ENCODE measurements at regions not wholly inside any gene's neighbourhood (a gene's known extent, or its start where the extent isn't known, plus 50 kb on each side); places are given as distances from the start of the nearest gene placed in this dataset.

DNA sequence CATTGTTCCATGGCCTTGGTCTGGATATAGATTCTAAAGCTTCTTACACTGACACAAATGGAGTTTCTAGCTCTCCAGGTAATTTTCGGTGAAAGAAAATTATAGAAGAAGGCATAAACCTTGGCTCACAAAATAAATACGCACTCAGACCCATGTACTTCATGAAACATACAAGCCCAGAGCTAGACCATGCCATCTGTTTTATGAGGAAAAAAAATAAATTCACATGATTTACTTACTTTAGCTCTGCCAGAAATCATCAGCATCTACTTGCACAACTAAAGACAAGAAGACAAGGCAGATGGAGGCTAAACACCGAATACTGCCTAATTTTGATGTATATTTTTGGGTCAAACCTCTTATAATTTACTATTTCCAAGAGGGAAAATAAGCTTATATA, 197.4 kb upstream of the KLF14 start:
- no peak for DNase-seq

GRCh38 chr7:130932088-130932487, 198.1 kb upstream of the KLF14 start:
- no peak for DNase-seq

DNA sequence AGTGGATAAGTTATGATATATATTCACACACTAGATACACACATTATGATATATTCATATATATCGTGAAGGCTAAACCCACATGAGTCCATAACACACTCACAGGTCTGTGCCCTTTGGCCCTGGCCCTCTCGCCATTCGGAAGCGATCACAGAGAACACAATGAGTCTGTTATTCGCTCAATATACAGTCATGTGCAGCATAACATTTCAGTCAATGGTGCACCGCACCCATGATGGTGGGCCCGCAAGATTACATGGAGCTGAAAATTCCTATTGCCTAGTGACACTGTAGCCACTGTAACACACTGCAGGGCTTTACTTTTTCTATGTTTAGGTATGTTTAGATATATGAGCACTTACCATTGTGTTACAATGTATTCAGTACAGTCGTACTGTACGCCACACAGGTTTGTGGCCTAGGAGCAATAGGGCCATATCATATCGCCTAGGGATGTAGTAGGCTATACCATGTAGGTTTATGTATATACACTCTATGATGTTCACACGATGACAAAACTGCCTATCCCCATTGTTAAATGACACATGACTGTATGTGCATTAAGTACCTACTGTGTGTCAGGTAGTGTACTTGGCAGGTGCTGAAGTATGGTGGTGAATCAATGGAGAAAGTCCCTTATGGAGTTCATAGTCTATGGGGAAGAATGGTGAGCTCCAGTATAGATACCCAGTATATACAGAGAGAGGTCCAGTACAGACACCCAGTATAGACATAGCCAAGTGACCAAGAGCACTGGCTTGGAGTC, 198.8 kb upstream of the KLF14 start:
- no peak for DNase-seq

DNA sequence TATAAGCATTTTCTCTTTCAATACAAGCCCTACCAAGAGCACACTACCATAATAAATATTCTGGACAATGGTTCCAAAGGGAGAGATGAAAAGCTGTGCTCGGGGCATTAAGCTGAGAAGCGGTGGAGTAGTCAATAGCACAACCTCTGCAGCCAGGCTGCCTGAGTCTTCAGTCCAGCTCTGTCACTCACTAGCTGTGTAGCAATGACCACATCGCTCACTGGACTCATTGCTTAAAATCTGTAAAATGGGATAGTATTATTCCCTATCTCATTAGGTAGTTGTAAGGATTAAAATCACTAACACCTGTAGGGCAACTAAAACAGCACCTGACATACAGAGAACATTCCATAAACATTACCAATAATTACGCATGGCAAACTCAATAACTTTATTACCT, 199.9 kb upstream of the KLF14 start:
- DNase-seq, result no peak

DNA sequence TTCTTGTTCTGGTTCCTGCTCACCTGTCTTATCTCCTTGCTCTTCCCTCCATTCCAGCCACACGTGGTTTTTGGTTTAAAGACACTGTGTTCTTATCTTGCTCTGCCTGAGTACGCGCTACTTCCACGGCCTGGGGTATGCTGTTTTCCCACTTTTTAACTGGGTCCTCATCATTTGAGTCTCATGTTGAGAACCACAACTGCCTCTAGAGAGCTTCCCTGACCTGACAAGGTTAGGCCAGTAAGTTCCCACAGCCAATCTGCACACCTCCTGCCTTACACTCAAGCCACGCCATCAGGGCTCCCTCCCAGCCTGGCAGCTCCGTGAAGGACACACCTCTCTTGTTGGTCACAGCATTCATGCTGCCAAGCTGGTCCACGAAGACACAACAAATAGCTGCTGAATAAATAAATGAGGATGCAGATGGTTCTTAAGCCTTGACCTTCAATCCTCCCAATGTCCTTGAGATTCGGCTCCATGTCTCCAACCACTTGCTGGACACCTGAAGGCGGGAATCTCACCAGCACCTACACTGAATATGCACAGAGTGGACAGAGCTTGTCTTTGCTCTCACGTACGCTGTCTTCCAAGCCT, 201.7 kb upstream of the KLF14 start:
- DNase-seq, result no peak

GRCh38 chr7:130936202-130936931, 202.4 kb upstream of the KLF14 start:
- DNase-seq, result no peak

- no peak for DNase-seq
Observed at GRCh38 chr7:130937016-130937415, 203.0 kb upstream of the KLF14 start.

GRCh38 chr7:130937830-130938229, 203.8 kb upstream of the KLF14 start:
- no peak for DNase-seq

GRCh38 chr7:130938661-130939060, 204.7 kb upstream of the KLF14 start:
- DNase-seq, result no peak

- peak; percentile 90 for DNase-seq
Observed at GRCh38 chr7:130939321-130940095, 205.5 kb upstream of the KLF14 start.

DNA sequence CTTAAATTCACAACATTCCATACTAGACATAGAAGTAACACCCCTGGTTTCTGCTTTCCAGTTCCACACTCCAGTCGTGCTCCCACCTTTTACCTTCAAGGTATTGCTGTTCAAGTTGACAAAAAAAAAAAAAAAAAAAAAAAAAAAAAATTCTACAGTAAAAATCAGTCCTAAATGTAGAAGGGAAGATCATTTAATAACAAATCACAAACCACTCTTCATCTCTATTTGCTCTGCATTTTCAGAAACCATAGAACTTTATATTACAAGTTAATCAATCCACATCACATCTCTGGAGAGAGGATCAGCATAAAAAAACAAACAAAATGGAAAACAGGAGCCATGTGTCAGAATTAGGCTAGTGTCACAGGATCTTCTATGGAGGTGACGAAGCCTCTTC, 206.3 kb upstream of the KLF14 start:
- DNase-seq, result no peak

- no peak for DNase-seq
Observed at GRCh38 chr7:130940907-130941306, 206.9 kb upstream of the KLF14 start.

- no peak for DNase-seq
Observed at GRCh38 chr7:130941322-130942210, 207.6 kb upstream of the KLF14 start.

DNA sequence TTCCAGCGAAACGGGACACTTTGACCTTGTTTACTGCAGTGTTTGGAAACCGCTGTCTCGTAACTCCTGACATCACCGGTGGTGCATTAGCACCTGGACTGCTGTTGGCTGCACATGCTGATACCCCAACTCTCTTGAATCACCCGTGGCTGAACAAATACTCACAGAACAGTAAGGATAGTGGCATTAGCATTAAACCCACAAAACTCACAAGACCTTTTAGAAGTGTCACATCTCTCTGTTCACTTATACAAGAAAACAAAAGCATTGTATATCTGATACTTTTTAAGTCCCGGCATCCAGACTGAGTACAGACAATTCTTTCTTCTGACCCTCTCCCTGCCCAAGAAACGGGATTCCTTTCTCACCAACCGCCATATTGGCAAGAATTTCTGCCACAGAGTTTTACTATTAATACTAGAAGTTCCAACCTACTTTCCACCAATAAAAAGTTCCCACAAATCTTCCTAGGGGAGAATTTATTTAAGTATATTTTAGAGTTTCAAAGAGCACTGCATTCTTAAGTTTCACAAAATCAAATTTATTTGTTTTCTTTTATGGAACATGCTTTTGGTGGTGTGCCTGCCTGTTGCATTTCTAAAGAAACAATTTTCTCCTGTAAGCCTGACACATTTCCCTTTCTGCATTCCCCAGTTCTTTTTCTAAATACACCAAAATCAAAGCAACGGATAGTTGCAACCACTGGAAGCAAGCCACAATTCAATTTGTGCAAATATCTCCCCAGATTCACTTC, 208.4 kb upstream of the KLF14 start:
- no peak for DNase-seq

DNA sequence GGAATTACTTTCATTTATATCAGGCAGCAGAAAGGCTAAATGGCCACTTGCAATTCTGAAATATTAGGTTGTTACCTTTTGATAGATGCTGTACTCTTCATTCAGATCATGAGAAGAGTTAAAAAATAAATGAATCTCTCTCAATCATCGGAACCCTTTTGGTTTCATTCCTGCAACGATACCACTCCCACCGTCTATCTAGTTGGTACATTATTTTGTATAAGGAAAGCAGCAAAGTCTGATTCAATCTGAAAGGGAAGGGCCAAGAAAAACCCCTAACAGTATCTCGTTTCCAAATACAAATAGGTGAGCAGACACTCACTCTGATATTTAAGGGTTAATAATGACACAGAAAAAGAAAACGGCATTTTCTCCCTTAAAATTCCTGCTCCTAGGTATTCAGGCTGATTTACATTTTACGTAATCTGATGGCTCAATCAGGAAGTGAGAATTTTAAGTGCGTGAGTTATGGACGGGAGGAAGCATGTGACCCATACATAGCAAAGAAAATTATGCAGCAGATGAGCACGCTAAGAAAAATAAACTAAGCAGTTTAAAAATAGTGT, 209.4 kb upstream of the KLF14 start:
- DNase-seq, result no peak

- no peak for DNase-seq
Observed at GRCh38 chr7:130943981-130944380, 210.0 kb upstream of the KLF14 start.

- no peak for DNase-seq
Observed at GRCh38 chr7:130944997-130945396, 211.0 kb upstream of the KLF14 start.

- DNase-seq, result no peak
Observed at GRCh38 chr7:130945411-130945811, 211.4 kb upstream of the KLF14 start.

DNA sequence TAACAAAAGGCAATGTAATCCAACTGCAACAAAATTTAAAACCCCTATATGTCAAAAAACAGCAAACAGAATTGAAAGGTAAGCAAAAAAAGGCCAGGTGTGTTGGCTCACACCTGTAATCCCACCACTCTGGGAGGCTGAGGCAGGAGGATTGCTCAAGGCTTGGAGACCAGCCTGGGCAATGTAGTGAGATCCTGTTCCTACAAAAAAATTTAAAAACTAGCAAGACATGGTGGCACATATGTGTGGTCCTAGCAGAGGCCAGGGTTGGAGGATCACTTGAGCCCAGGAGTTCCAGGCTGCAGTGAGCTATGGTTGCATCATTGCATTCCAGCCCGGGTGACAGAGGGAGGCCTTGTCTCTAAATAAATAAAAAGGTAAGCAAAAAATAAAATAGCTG, 212.1 kb upstream of the KLF14 start:
- DNase-seq, result no peak

DNA sequence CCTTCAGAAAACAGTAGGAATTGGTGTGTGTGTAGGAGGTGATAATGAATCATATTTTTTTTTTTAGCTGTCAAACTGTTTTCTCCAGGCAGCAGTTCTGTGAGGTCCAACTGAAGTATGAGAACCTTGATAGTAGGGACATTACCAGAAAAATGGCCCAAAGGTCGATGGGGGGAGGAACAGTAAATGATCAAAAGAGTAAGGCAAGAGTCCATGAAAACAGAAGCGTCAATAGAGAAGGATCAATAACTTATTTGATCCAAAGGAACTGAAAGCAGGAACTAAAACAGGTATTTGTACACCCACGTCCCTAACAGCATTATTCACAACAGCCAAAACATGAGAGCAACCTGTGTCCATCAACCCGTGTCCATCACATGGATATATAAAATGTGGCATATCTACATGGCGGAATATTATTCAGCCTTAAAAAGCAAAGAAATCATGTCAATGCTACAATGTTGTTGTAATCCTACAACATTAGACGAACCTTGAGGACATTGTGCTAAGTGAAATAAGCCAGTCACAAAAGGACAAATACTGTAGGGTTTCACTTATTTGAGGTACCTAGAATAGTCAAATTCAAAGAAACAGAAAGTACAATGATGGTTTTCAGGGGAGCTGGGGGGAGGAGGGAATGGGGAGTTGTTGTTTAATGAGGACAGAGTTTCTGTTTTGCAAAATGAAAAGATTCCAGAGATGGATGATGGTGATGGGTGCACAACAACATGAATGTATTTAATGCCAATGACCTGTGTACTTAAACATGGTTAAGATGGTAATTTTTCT, 214.0 kb upstream of the KLF14 start:
- DNase-seq, result no peak

Data from eye (tissue), 1 donor.